22Rv1 (cell line): ENCODE measurements at regions not wholly inside any gene's neighbourhood (a gene's known extent, or its start where the extent isn't known, plus 50 kb on each side); places are given as distances from the start of the nearest gene placed in this dataset.
"Not testable (repeated sequence)": the region's sequence is repeated elsewhere in the genome, so short reads cannot be mapped to it uniquely, and the experiment has no call there.

ENCODE experiments used
- H3K27ac ChIP-seq: fragments of 450-650 bp; 2 replicates; pipeline ENCODE4 v1.5.1; 2017
- CTCF ChIP-seq: fragments of 450-650 bp; IDR thresholded peaks from 2 replicates; pipeline ENCODE4 v1.5.1; 2017; ENCODE audit warnings: mild to moderate bottlenecking
- ZFX ChIP-seq: fragments of 450-650 bp; IDR thresholded peaks from 2 replicates; pipeline ENCODE4 v1.6.1; 2017; ENCODE audit warnings: antibody characterized with exemption, borderline replicate concordance

- H3K27ac ChIP-seq, result no peak overlapping the region
- no peak for TF ChIP-seq CTCF
Observed at GRCh38 chr16:86259499-86259898, 250.8 kb upstream of the FOXF1 start.

GRCh38 chr16:86261379-86261778 lies 248.9 kb upstream of the FOXF1 start:
- no peak for TF ChIP-seq CTCF
- TF ChIP-seq ZFX, result no peak
- no peak overlapping the region for H3K27ac ChIP-seq

GRCh38 chr16:86267657-86268056 lies 242.7 kb upstream of the FOXF1 start:
- not testable (repeated sequence) for H3K27ac ChIP-seq

- TF ChIP-seq CTCF, result no peak
- no peak for TF ChIP-seq ZFX
- H3K27ac ChIP-seq, result no peak overlapping the region
Observed at GRCh38 chr16:86270696-86271095, 239.6 kb upstream of the FOXF1 start.

- TF ChIP-seq ZFX (no peak), CTCF (no peak)
- no peak overlapping the region for H3K27ac ChIP-seq
Observed at GRCh38 chr16:86272744-86273143, 237.6 kb upstream of the FOXF1 start.

- no peak overlapping the region for H3K27ac ChIP-seq
- no peak for TF ChIP-seq CTCF
Observed at GRCh38 chr16:86277221-86277620, 233.1 kb upstream of the FOXF1 start.

GRCh38 chr16:86277859-86278258 lies 232.5 kb upstream of the FOXF1 start:
- H3K27ac ChIP-seq, result not testable (repeated sequence)

GRCh38 chr16:86281421-86281820 lies 228.9 kb upstream of the FOXF1 start:
- no peak overlapping the region for H3K27ac ChIP-seq
- TF ChIP-seq ZFX, result no peak

- H3K27ac ChIP-seq, result no peak overlapping the region
- TF ChIP-seq ZFX (no peak), CTCF (no peak)
Observed at GRCh38 chr16:86283944-86284343, 226.4 kb upstream of the FOXF1 start.
